Upper lobe of left lung (tissue), 4 donors: ENCODE measurements at regions not wholly inside any gene's neighbourhood (a gene's known extent, or its start where the extent isn't known, plus 50 kb on each side); places are given as distances from the start of the nearest gene placed in this dataset.

Experiments
- EP300 ChIP-seq, 4 donors: sonication (generic); formaldehyde crosslinking; IDR thresholded peaks; one replicate each; pipeline ENCODE4 v1.5.1; 2017; ENCODE audit warnings: antibody characterized with exemption in 4 of 4, control low read depth in 2 of 4
- POLR2AphosphoS5 ChIP-seq, 2 donors: sonication (generic); formaldehyde crosslinking; IDR thresholded peaks; one replicate each; pipeline ENCODE4 v1.5.1; 2017; ENCODE audit warnings: antibody characterized with exemption in 2 of 2
- TF ChIP-seq, protein P1 (sequence below), 6 experiments: fragments of 450-650 bp in 4 of 6; fragments of 200-600 bp in 2 of 6; sonication (generic) in 2 of 6; IDR thresholded peaks; one replicate each; pipeline ENCODE4 v1.5.1; 2016 to 2019; ENCODE audit warnings: antibody characterized with exemption in 6 of 6

DNA sequence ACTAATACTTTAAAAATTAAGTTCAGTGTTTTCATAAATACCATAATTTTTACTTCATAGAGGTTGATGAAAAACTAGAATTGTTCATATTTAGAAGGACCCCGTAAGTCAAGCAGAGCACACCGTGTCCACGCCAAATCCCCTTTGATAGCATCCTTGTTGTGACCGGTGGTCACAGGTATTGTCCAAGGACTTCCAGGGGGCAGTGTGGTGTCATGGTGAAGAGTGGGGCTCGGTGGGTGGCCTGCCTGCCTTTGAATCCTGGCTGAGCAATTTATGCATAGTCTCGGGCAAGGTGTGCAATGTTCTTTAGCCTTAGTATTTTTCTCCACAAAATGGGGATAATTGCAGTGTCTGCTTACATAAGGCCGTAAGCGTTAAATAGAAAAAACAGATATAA lies 169.9 kb downstream of the KTN1 start:
- TF ChIP-seq, protein P1, sequence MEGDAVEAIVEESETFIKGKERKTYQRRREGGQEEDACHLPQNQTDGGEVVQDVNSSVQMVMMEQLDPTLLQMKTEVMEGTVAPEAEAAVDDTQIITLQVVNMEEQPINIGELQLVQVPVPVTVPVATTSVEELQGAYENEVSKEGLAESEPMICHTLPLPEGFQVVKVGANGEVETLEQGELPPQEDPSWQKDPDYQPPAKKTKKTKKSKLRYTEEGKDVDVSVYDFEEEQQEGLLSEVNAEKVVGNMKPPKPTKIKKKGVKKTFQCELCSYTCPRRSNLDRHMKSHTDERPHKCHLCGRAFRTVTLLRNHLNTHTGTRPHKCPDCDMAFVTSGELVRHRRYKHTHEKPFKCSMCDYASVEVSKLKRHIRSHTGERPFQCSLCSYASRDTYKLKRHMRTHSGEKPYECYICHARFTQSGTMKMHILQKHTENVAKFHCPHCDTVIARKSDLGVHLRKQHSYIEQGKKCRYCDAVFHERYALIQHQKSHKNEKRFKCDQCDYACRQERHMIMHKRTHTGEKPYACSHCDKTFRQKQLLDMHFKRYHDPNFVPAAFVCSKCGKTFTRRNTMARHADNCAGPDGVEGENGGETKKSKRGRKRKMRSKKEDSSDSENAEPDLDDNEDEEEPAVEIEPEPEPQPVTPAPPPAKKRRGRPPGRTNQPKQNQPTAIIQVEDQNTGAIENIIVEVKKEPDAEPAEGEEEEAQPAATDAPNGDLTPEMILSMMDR (IDR thresholded peaks at IDR 0.05): no peak
- TF ChIP-seq POLR2AphosphoS5 (IDR thresholded peaks at IDR 0.05) (no peak), EP300 (IDR thresholded peaks at IDR 0.05) (no peak)
